ENCODE measurements at regions not wholly inside any gene's neighbourhood (a gene's known extent, or its start where the extent isn't known, plus 50 kb on each side); places are given as distances from the start of the nearest gene placed in this dataset.

GRCh38 chrX:8914681-8915080 lies 113.5 kb upstream of the FAM9A start:
- Histone ChIP-seq H3K23ac (ENCODE audit: low read length in 2 of 2) (no peak overlapping the region), H3K14ac (ENCODE audit: low read length in 2 of 2) (no peak overlapping the region)
- no peak for DNase-seq

GRCh38 chrX:8913655-8914409 lies 112.6 kb upstream of the FAM9A start:
- H2BK15ac ChIP-seq (ENCODE audit: low read depth, poor library complexity, severe bottlenecking): no peak overlapping the region
- H3K4me3 ChIP-seq (ENCODE audit: insufficient read depth in 1 of 2, low read depth in 1 of 2, low read length in 2 of 2): peak overlapping the region in 1 of 2 experiments; percentile 40
- no peaks in the 10 kb centered on the region for H3K9me3 ChIP-seq (ENCODE audit: control insufficient read depth, low read length)
- H2BK120ac ChIP-seq (ENCODE audit: low read depth, low read length): no peak overlapping the region
- DNase-seq: peak; percentile 47
- no peak overlapping the region for H3K18ac ChIP-seq (ENCODE audit: low read depth in 1 of 2, low read length in 2 of 2)
- H3K27me3 ChIP-seq (ENCODE audit: control insufficient read depth in 1 of 2, insufficient read depth in 1 of 2, low read length in 2 of 2): peaks cover 0 to 6% of the 10 kb centered on the region in 2 experiments
- H3K27ac ChIP-seq (ENCODE audit: low read length, poor library complexity, severe bottlenecking): no peak overlapping the region
- H3K4me1 ChIP-seq (ENCODE audit: control insufficient read depth, insufficient read depth, low read depth, low read length): no peaks in the 10 kb centered on the region
- H4K8ac ChIP-seq (ENCODE audit: low read length): no peak overlapping the region
- WGBS: 96% methylated on average over 5 of the region's 6 CpGs
- H2BK12ac ChIP-seq (ENCODE audit: low read length in 2 of 2): no peak overlapping the region
- H3K4me2 ChIP-seq (ENCODE audit: low read length, poor library complexity, severe bottlenecking): no peak overlapping the region
- no peak overlapping the region for H2AFZ ChIP-seq (ENCODE audit: low read depth, low read length)
- H2AK5ac ChIP-seq (ENCODE audit: low read length, severe bottlenecking): no peak overlapping the region
- H3K14ac ChIP-seq (ENCODE audit: low read length in 2 of 2): no peak overlapping the region
- peak overlapping the region; percentile 25 for H3K9ac ChIP-seq (ENCODE audit: low read length)
- H2BK5ac ChIP-seq (ENCODE audit: low read depth, low read length, poor library complexity, severe bottlenecking): no peak overlapping the region
- H3K79me1 ChIP-seq (replicated peaks; ENCODE audit: low read length, poor library complexity, severe bottlenecking): no peaks in the 10 kb centered on the region
- no peak overlapping the region for H3K23ac ChIP-seq (ENCODE audit: low read length in 2 of 2)
- H4K91ac ChIP-seq (ENCODE audit: low read length): no peak overlapping the region
- H3K4ac ChIP-seq (ENCODE audit: low read depth in 1 of 2, low read length in 2 of 2): no peak overlapping the region
- H3K36me3 ChIP-seq (ENCODE audit: control insufficient read depth in 1 of 2, insufficient read depth in 2 of 2, low read depth in 1 of 2, low read length in 2 of 2): no peaks in the 10 kb centered on the region

More at GRCh38 chrX:8914681-8915080, 113.5 kb upstream of the FAM9A start:
- no peaks in the 10 kb centered on the region for H3K9me3 ChIP-seq (ENCODE audit: control insufficient read depth, low read length)
- no peak overlapping the region for H2BK15ac ChIP-seq (ENCODE audit: low read depth, poor library complexity, severe bottlenecking)
- H3K4me3 ChIP-seq (ENCODE audit: insufficient read depth in 1 of 2, low read depth in 1 of 2, low read length in 2 of 2): peak overlapping the region in 1 of 2 experiments; percentile 40
- H2BK12ac ChIP-seq (ENCODE audit: low read length in 2 of 2): no peak overlapping the region
- no peaks in the 10 kb centered on the region for H3K36me3 ChIP-seq (ENCODE audit: control insufficient read depth in 1 of 2, insufficient read depth in 2 of 2, low read depth in 1 of 2, low read length in 2 of 2)
- H4K91ac ChIP-seq (ENCODE audit: low read length): no peak overlapping the region
- H2AFZ ChIP-seq (ENCODE audit: low read depth, low read length): no peak overlapping the region
- H3K4me1 ChIP-seq (ENCODE audit: control insufficient read depth, insufficient read depth, low read depth, low read length): no peaks in the 10 kb centered on the region
- no peak overlapping the region for H3K27ac ChIP-seq (ENCODE audit: low read length, poor library complexity, severe bottlenecking)
- no peak overlapping the region for H2BK120ac ChIP-seq (ENCODE audit: low read depth, low read length)
- H3K4me2 ChIP-seq (ENCODE audit: low read length, poor library complexity, severe bottlenecking): no peak overlapping the region
- H2BK5ac ChIP-seq (ENCODE audit: low read depth, low read length, poor library complexity, severe bottlenecking): no peak overlapping the region
- no peak overlapping the region for H4K8ac ChIP-seq (ENCODE audit: low read length)
- no peaks in the 10 kb centered on the region for H3K79me1 ChIP-seq (replicated peaks; ENCODE audit: low read length, poor library complexity, severe bottlenecking)
- H3K9ac ChIP-seq (ENCODE audit: low read length): no peak overlapping the region
- H3K18ac ChIP-seq (ENCODE audit: low read depth in 1 of 2, low read length in 2 of 2): no peak overlapping the region
- no peak overlapping the region for H2AK5ac ChIP-seq (ENCODE audit: low read length, severe bottlenecking)
- no peak overlapping the region for H3K4ac ChIP-seq (ENCODE audit: low read depth in 1 of 2, low read length in 2 of 2)
- peaks cover 0 to 5% of the 10 kb centered on the region in 2 experiments for H3K27me3 ChIP-seq (ENCODE audit: control insufficient read depth in 1 of 2, insufficient read depth in 1 of 2, low read length in 2 of 2)
- WGBS: 58% methylated on average over 2 of the region's 4 CpGs

- Histone ChIP-seq H3K9me3 (ENCODE audit: control insufficient read depth, low read length) (no peaks in the 10 kb centered on the region), H3K4me2 (ENCODE audit: low read length, poor library complexity, severe bottlenecking) (no peak overlapping the region), H3K14ac (ENCODE audit: low read length in 2 of 2) (no peak overlapping the region), H2AFZ (ENCODE audit: low read depth, low read length) (no peak overlapping the region), H3K23ac (ENCODE audit: low read length in 2 of 2) (no peak overlapping the region), H4K8ac (ENCODE audit: low read length) (no peak overlapping the region), H3K9ac (ENCODE audit: low read length) (no peak overlapping the region), H3K79me1 (replicated peaks; ENCODE audit: low read length, poor library complexity, severe bottlenecking) (no peaks in the 10 kb centered on the region), H3K18ac (ENCODE audit: low read depth in 1 of 2, low read length in 2 of 2) (no peak overlapping the region), H2BK5ac (ENCODE audit: low read depth, low read length, poor library complexity, severe bottlenecking) (no peak overlapping the region), H3K27ac (ENCODE audit: low read length, poor library complexity, severe bottlenecking) (no peak overlapping the region), H4K91ac (ENCODE audit: low read length) (no peak overlapping the region), H3K4ac (ENCODE audit: low read depth in 1 of 2, low read length in 2 of 2) (no peak overlapping the region), H2AK5ac (ENCODE audit: low read length, severe bottlenecking) (no peak overlapping the region), H2BK15ac (ENCODE audit: low read depth, poor library complexity, severe bottlenecking) (no peak overlapping the region), H3K4me3 (ENCODE audit: insufficient read depth in 1 of 2, low read depth in 1 of 2, low read length in 2 of 2) (no peak overlapping the region), H2BK12ac (ENCODE audit: low read length in 2 of 2) (no peak overlapping the region), H3K36me3 (ENCODE audit: control insufficient read depth in 1 of 2, insufficient read depth in 2 of 2, low read depth in 1 of 2, low read length in 2 of 2) (no peaks in the 10 kb centered on the region), H2BK120ac (ENCODE audit: low read depth, low read length) (no peak overlapping the region), H3K4me1 (ENCODE audit: control insufficient read depth, insufficient read depth, low read depth, low read length) (no peaks in the 10 kb centered on the region), H3K27me3 (ENCODE audit: control insufficient read depth in 1 of 2, insufficient read depth in 1 of 2, low read length in 2 of 2) (peaks cover 0 to 19% of the 10 kb centered on the region in 2 experiments)
- WGBS: 79% methylated on average over 1 of the region's 2 CpGs
- DNase-seq: no peak
Observed at GRCh38 chrX:8907688-8908087, 106.5 kb upstream of the FAM9A start.

- Histone ChIP-seq H2AFZ (ENCODE audit: low read depth, low read length) (no peak overlapping the region), H3K4me2 (ENCODE audit: low read length, poor library complexity, severe bottlenecking) (no peak overlapping the region), H4K8ac (ENCODE audit: low read length) (no peak overlapping the region), H3K14ac (ENCODE audit: low read length in 2 of 2) (no peak overlapping the region), H3K36me3 (ENCODE audit: control insufficient read depth in 1 of 2, insufficient read depth in 2 of 2, low read depth in 1 of 2, low read length in 2 of 2) (no peaks in the 10 kb centered on the region), H3K27ac (ENCODE audit: low read length, poor library complexity, severe bottlenecking) (no peak overlapping the region), H2BK120ac (ENCODE audit: low read depth, low read length) (no peak overlapping the region), H3K27me3 (ENCODE audit: control insufficient read depth in 1 of 2, insufficient read depth in 1 of 2, low read length in 2 of 2) (peaks cover 0 to 19% of the 10 kb centered on the region in 2 experiments), H2AK5ac (ENCODE audit: low read length, severe bottlenecking) (no peak overlapping the region), H2BK12ac (ENCODE audit: low read length in 2 of 2) (no peak overlapping the region), H3K4me3 (ENCODE audit: insufficient read depth in 1 of 2, low read depth in 1 of 2, low read length in 2 of 2) (no peak overlapping the region), H2BK15ac (ENCODE audit: low read depth, poor library complexity, severe bottlenecking) (no peak overlapping the region), H3K18ac (ENCODE audit: low read depth in 1 of 2, low read length in 2 of 2) (no peak overlapping the region), H3K9me3 (ENCODE audit: control insufficient read depth, low read length) (no peaks in the 10 kb centered on the region), H3K4me1 (ENCODE audit: control insufficient read depth, insufficient read depth, low read depth, low read length) (no peaks in the 10 kb centered on the region), H2BK5ac (ENCODE audit: low read depth, low read length, poor library complexity, severe bottlenecking) (no peak overlapping the region), H3K23ac (ENCODE audit: low read length in 2 of 2) (no peak overlapping the region), H3K79me1 (replicated peaks; ENCODE audit: low read length, poor library complexity, severe bottlenecking) (no peaks in the 10 kb centered on the region), H3K9ac (ENCODE audit: low read length) (no peak overlapping the region), H4K91ac (ENCODE audit: low read length) (no peak overlapping the region), H3K4ac (ENCODE audit: low read depth in 1 of 2, low read length in 2 of 2) (no peak overlapping the region)
- 90% methylated on average over 9 of the region's 9 CpGs for WGBS
- no peak for DNase-seq
Observed at GRCh38 chrX:8906299-8906938, 105.2 kb upstream of the FAM9A start.
